NB4 (cell line): ENCODE measurements at regions not wholly inside any gene's neighbourhood (a gene's known extent, or its start where the extent isn't known, plus 50 kb on each side); places are given as distances from the start of the nearest gene placed in this dataset.

Source experiments
- MYC ChIP-seq: IDR thresholded peaks from 2 replicates; pipeline ENCODE4 v1.6.1; 2011; ENCODE audit warnings: low read depth, low read length
- POLR2A ChIP-seq: IDR thresholded peaks from 2 replicates; pipeline ENCODE4 v1.6.1; 2011; ENCODE audit warnings: mild to moderate bottlenecking; ENCODE audit not compliant: insufficient read length; ENCODE audit errors: extremely low read depth
- TF ChIP-seq, protein P1 (sequence below): IDR thresholded peaks from one replicate; pipeline ENCODE4 v1.5.1; 2012; ENCODE audit warnings: low read depth, low read length
- TF ChIP-seq, protein P2 (sequence below): IDR thresholded peaks from 2 replicates; pipeline ENCODE4 v1.6.1; 2011; ENCODE audit warnings: low read depth, low read length

DNA sequence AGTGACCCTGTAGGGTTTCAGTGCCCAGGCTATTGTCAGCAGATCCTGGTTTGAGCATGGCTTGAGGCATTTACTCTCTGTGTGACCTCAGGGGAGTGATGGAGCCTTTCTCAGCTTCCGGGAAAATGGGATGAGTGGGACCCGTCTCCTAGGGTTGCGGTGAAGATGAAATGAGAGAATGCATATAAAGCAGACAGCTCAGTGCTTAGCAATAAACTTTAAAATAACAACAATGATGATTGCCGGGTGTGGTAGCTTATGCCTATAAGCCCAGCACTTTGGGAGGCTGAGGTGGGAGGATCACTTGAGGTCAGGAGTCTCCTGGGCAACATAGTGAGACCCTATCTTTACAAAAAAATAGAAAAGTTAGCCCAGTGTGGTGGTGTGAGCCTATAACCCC is 106.0 kb upstream of the MTHFD1L start:
- TF ChIP-seq POLR2A (no peak), MYC (no peak)
- TF ChIP-seq, protein P1, sequence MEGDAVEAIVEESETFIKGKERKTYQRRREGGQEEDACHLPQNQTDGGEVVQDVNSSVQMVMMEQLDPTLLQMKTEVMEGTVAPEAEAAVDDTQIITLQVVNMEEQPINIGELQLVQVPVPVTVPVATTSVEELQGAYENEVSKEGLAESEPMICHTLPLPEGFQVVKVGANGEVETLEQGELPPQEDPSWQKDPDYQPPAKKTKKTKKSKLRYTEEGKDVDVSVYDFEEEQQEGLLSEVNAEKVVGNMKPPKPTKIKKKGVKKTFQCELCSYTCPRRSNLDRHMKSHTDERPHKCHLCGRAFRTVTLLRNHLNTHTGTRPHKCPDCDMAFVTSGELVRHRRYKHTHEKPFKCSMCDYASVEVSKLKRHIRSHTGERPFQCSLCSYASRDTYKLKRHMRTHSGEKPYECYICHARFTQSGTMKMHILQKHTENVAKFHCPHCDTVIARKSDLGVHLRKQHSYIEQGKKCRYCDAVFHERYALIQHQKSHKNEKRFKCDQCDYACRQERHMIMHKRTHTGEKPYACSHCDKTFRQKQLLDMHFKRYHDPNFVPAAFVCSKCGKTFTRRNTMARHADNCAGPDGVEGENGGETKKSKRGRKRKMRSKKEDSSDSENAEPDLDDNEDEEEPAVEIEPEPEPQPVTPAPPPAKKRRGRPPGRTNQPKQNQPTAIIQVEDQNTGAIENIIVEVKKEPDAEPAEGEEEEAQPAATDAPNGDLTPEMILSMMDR: no peak
- TF ChIP-seq, protein P2, sequence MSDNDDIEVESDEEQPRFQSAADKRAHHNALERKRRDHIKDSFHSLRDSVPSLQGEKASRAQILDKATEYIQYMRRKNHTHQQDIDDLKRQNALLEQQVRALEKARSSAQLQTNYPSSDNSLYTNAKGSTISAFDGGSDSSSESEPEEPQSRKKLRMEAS: no peak
